H9 (cell line): ENCODE measurements at regions not wholly inside any gene's neighbourhood (a gene's known extent, or its start where the extent isn't known, plus 50 kb on each side); places are given as distances from the start of the nearest gene placed in this dataset.

Experiments
- DNase-seq: peaks from one replicate; pipeline ENCODE4 v3.0.0-alpha.2; 2017
- H2AFZ ChIP-seq: one replicate; pipeline ENCODE4 v1.6.1; 2013; ENCODE audit warnings: mild to moderate bottlenecking, low read length, control low read depth, moderate library complexity
- H2AK5ac ChIP-seq: 2 replicates; pipeline ENCODE4 v1.6.1; 2013; ENCODE audit warnings: low read length, control low read depth, mixed read lengths; ENCODE audit not compliant: insufficient read length
- H2BK120ac ChIP-seq: one replicate; pipeline ENCODE4 v1.6.1; 2013; ENCODE audit warnings: low read depth, mild to moderate bottlenecking, low read length, control low read depth, inconsistent platforms; ENCODE audit not compliant: poor library complexity, severe bottlenecking
- H2BK12ac ChIP-seq: 2 replicates; pipeline ENCODE4 v1.6.1; 2013; ENCODE audit warnings: low read length, control low read depth, mixed read lengths, low read depth; ENCODE audit not compliant: insufficient read length
- H2BK15ac ChIP-seq: 2 replicates; pipeline ENCODE4 v1.6.1; 2013; ENCODE audit warnings: low read depth, low read length, control low read depth
- H2BK20ac ChIP-seq: one replicate; pipeline ENCODE4 v1.6.1; 2013; ENCODE audit warnings: low read depth, mild to moderate bottlenecking, low read length, control low read depth, inconsistent platforms; ENCODE audit not compliant: poor library complexity, severe bottlenecking
- H2BK5ac ChIP-seq: 2 replicates; pipeline ENCODE4 v1.6.1; 2013; ENCODE audit warnings: low read length, control low read depth, mixed read lengths; ENCODE audit not compliant: insufficient read length
- H3K14ac ChIP-seq: 2 replicates; pipeline ENCODE4 v1.6.1; 2013; ENCODE audit warnings: low read length, control low read depth; ENCODE audit not compliant: insufficient read depth
- H3K18ac ChIP-seq: 2 replicates; pipeline ENCODE4 v1.6.1; 2013; ENCODE audit warnings: low read depth, mild to moderate bottlenecking, mixed read lengths, low read length, control low read depth; ENCODE audit not compliant: insufficient read length
- H3K23ac ChIP-seq: 2 replicates; pipeline ENCODE4 v1.6.1; 2013; ENCODE audit warnings: low read length, control low read depth, mixed read lengths, low read depth; ENCODE audit not compliant: insufficient read length
- H3K23me2 ChIP-seq: 2 replicates; pipeline ENCODE4 v1.6.1; 2013; ENCODE audit warnings: low read depth, mild to moderate bottlenecking, mixed read lengths, low read length, control low read depth; ENCODE audit not compliant: insufficient read length, poor library complexity, severe bottlenecking
- H3K27ac ChIP-seq: 2 replicates; pipeline ENCODE4 v1.5.1; 2013; ENCODE audit warnings: low read length, control low read depth, mixed read lengths, low read depth; ENCODE audit not compliant: insufficient read length
- H3K27me3 ChIP-seq: 2 replicates; pipeline ENCODE4 v1.6.1; 2013; ENCODE audit warnings: low read length, control low read depth, inconsistent platforms; ENCODE audit not compliant: insufficient read depth
- H3K4ac ChIP-seq: 2 replicates; pipeline ENCODE4 v1.6.1; 2013; ENCODE audit warnings: low read depth, mild to moderate bottlenecking, control low read depth, inconsistent platforms, low read length, moderate library complexity
- H3K4me1 ChIP-seq: 2 replicates; pipeline ENCODE4 v1.6.1; 2013; ENCODE audit warnings: low read length, control low read depth, inconsistent platforms; ENCODE audit not compliant: insufficient read depth
- H3K4me2 ChIP-seq: 2 replicates; pipeline ENCODE4 v1.6.1; 2013; ENCODE audit warnings: low read length, control low read depth, mixed read lengths; ENCODE audit not compliant: insufficient read length, insufficient read depth
- H3K56ac ChIP-seq: 2 replicates; pipeline ENCODE4 v1.6.1; 2013; ENCODE audit warnings: low read depth, mild to moderate bottlenecking, mixed read lengths, low read length, control low read depth; ENCODE audit not compliant: insufficient read length
- H3K79me1 ChIP-seq: 2 replicates; pipeline ENCODE4 v1.6.1; 2013; ENCODE audit warnings: low read depth, mild to moderate bottlenecking, moderate library complexity, low read length, control low read depth, inconsistent platforms; ENCODE audit not compliant: insufficient read depth, poor library complexity, severe bottlenecking
- H3K79me2 ChIP-seq: 2 replicates; pipeline ENCODE4 v1.6.1; 2013; ENCODE audit warnings: low read length, control low read depth, inconsistent platforms; ENCODE audit not compliant: insufficient read depth
- H3K9ac ChIP-seq: 2 replicates; pipeline ENCODE4 v1.6.1; 2013; ENCODE audit warnings: low read length, control low read depth, mixed read lengths; ENCODE audit not compliant: insufficient read length; ENCODE audit errors: extremely low read depth
- H3K9me3 ChIP-seq: one replicate; pipeline ENCODE4 v1.6.1; 2013; ENCODE audit warnings: low read depth, low read length, inconsistent platforms; ENCODE audit not compliant: control insufficient read depth
- H3T11ph ChIP-seq: one replicate; pipeline ENCODE4 v1.6.1; 2013; ENCODE audit warnings: mild to moderate bottlenecking, low read length, control low read depth, inconsistent platforms
- H4K20me1 ChIP-seq: one replicate; pipeline ENCODE4 v1.6.1; 2013; ENCODE audit not compliant: control insufficient read depth, insufficient read length, insufficient read depth
- H4K5ac ChIP-seq: 2 replicates; pipeline ENCODE4 v1.6.1; 2013; ENCODE audit warnings: low read depth, mild to moderate bottlenecking, mixed read lengths, low read length, control low read depth; ENCODE audit not compliant: insufficient read length
- H4K8ac ChIP-seq: replicated peaks from 2 replicates; pipeline ENCODE4 v1.6.1; 2013; ENCODE audit warnings: low read length, control low read depth, mixed read lengths, low read depth; ENCODE audit not compliant: insufficient read length
- H4K91ac ChIP-seq: 2 replicates; pipeline ENCODE4 v1.6.1; 2013; ENCODE audit warnings: low read depth, mild to moderate bottlenecking, moderate library complexity, mixed read lengths, low read length, control low read depth; ENCODE audit not compliant: insufficient read length
- H3K27ac Mint-ChIP-seq, 3 experiments: 2 replicates in 2 of 3; 3 replicates in 1 of 3; pipeline ENCODE4 v1.8.0; 2020 to 2021; ENCODE audit warnings: mixed read lengths in 3 of 3, mild to moderate bottlenecking in 1 of 3, moderate library complexity in 1 of 3
- H3K27me3 Mint-ChIP-seq: 2 replicates; pipeline ENCODE4 v1.8.0; 2021; ENCODE audit warnings: low read depth, mild to moderate bottlenecking, moderate library complexity, mixed read lengths
- H3K36me3 Mint-ChIP-seq, 3 experiments: 2 replicates in 2 of 3; 3 replicates in 1 of 3; pipeline ENCODE4 v1.8.0; 2020 to 2021; ENCODE audit warnings: low read depth in 3 of 3, mixed read lengths in 3 of 3; ENCODE audit not compliant: insufficient read depth in 1 of 3
- H3K4me1 Mint-ChIP-seq, 2 experiments: 2 replicates each; pipeline ENCODE4 v1.8.0; 2020; ENCODE audit warnings: mixed read lengths in 2 of 2
- H3K4me3 Mint-ChIP-seq, 2 experiments: 2 replicates in 1 of 2; 3 replicates in 1 of 2; pipeline ENCODE4 v1.8.0; 2020 to 2021; ENCODE audit warnings: mild to moderate bottlenecking in 2 of 2, mixed read lengths in 2 of 2, moderate library complexity in 1 of 2
- H3K9me3 Mint-ChIP-seq, 2 experiments: 2 replicates in 1 of 2; 3 replicates in 1 of 2; pipeline ENCODE4 v1.8.0; 2020; ENCODE audit warnings: mild to moderate bottlenecking in 2 of 2, mixed read lengths in 2 of 2, moderate library complexity in 1 of 2
- WGBS: extraction: QIAGEN DNeasy Blood & Tissue Kit; methylation state at CpG from one replicate; pipeline ENCODE4 v1.1.7; 2013; ENCODE audit warnings: missing lambda C conversion rate, low lambda C conversion rate, mixed read lengths; ENCODE audit not compliant: insufficient read length; ENCODE audit errors: extremely low coverage; 5-methylcytosine and 5-hydroxymethylcytosine counted together
- TF ChIP-seq, protein P1 (sequence below): fragments of 200-600 bp; sonication (generic); conservative IDR thresholded peaks from 3 replicates; pipeline ENCODE4 v1.8.0; 2021; ENCODE audit warnings: antibody characterized with exemption, mild to moderate bottlenecking

DNA sequence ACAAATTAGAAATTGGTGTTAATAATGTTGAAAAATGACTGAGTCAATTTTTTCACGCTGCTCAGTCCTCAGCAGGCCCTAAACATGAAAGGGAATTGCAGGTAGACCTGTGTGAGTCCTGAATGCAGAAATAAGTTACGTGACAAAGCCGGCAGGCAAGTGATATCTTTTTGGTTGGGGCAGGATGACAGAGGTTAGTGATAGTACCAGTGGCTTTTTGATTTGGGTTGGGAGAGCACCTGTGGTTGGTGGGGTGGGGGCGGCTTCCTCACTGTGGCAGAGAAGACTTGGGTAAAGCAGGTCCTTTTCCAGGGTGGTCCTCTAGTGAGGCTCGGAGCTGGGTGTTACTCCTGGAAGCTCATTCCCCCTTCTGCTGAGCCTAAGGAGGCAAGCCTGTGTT is 164.7 kb downstream of the TMEM167A start:
- no peak overlapping the region for H3K27ac Mint-ChIP-seq
- Histone ChIP-seq H3K14ac (no peak overlapping the region), H2AK5ac (no peak overlapping the region), H3K9me3 (no peaks in the 10 kb centered on the region), H3K27ac (no peak overlapping the region), H3K4me1 (no peaks in the 10 kb centered on the region), H3K79me1 (no peaks in the 10 kb centered on the region), H3T11ph (no peak overlapping the region), H4K20me1 (no peaks in the 10 kb centered on the region), H2BK15ac (no peak overlapping the region), H2BK5ac (no peak overlapping the region), H3K4me2 (no peak overlapping the region), H3K18ac (no peak overlapping the region), H2AFZ (no peak overlapping the region), H3K23ac (no peak overlapping the region), H3K9ac (no peak overlapping the region), H2BK120ac (no peak overlapping the region), H4K8ac (no peak overlapping the region), H3K56ac (no peak overlapping the region), H3K4ac (no peak overlapping the region), H3K27me3 (no peaks in the 10 kb centered on the region), H3K23me2 (no peaks in the 10 kb centered on the region), H2BK20ac (no peak overlapping the region), H2BK12ac (no peak overlapping the region), H4K5ac (no peak overlapping the region), H3K79me2 (no peaks in the 10 kb centered on the region), H4K91ac (no peak overlapping the region)
- TF ChIP-seq, protein P1, sequence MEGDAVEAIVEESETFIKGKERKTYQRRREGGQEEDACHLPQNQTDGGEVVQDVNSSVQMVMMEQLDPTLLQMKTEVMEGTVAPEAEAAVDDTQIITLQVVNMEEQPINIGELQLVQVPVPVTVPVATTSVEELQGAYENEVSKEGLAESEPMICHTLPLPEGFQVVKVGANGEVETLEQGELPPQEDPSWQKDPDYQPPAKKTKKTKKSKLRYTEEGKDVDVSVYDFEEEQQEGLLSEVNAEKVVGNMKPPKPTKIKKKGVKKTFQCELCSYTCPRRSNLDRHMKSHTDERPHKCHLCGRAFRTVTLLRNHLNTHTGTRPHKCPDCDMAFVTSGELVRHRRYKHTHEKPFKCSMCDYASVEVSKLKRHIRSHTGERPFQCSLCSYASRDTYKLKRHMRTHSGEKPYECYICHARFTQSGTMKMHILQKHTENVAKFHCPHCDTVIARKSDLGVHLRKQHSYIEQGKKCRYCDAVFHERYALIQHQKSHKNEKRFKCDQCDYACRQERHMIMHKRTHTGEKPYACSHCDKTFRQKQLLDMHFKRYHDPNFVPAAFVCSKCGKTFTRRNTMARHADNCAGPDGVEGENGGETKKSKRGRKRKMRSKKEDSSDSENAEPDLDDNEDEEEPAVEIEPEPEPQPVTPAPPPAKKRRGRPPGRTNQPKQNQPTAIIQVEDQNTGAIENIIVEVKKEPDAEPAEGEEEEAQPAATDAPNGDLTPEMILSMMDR, result no peak
- H3K9me3 Mint-ChIP-seq, result peaks cover 13 to 14% of the 10 kb centered on the region in 2 experiments
- WGBS, result no CpG with 5 or more reads among the region's 5 CpGs
- no peak for DNase-seq
- peaks cover 6 to 14% of the 10 kb centered on the region in 2 experiments for H3K4me1 Mint-ChIP-seq
- no peaks in the 10 kb centered on the region for H3K27me3 Mint-ChIP-seq
- no peak overlapping the region for H3K4me3 Mint-ChIP-seq
- H3K36me3 Mint-ChIP-seq, result peaks cover 10 to 15% (median 15%) of the 10 kb centered on the region in 3 experiments
